SIG-M5 treated with dmso at 0.1 percent for 504 hours (cell line): ENCODE measurements at regions not wholly inside any gene's neighbourhood (a gene's known extent, or its start where the extent isn't known, plus 50 kb on each side); places are given as distances from the start of the nearest gene placed in this dataset.

Experiments
- DNase-seq: peaks from one replicate; lab custom pipeline; 2025; ENCODE audit not compliant: unreplicated experiment; lab: John Stamatoyannopoulos, UW

- no peak for DNase-seq
Measured at GRCh38 chr3:127133971-127134370, 59.0 kb upstream of the PRR23E start.

- no peak for DNase-seq
Measured at GRCh38 chr3:127134466-127134865, 58.5 kb upstream of the PRR23E start.

- no peak for DNase-seq
Measured at GRCh38 chr3:127134887-127135240, 58.1 kb upstream of the PRR23E start.

- DNase-seq, result no peak
Measured at GRCh38 chr3:127135241-127136023, 57.5 kb upstream of the PRR23E start.

- no peak for DNase-seq
Measured at GRCh38 chr3:127136024-127136600, 56.8 kb upstream of the PRR23E start.

- DNase-seq, result no peak
Measured at GRCh38 chr3:127136706-127137105, 56.2 kb upstream of the PRR23E start.

GRCh38 chr3:127137113-127137512 lies 55.8 kb upstream of the PRR23E start:
- DNase-seq, result no peak

GRCh38 chr3:127137757-127138536 lies 55.0 kb upstream of the PRR23E start:
- no peak for DNase-seq

GRCh38 chr3:127139601-127140500 lies 53.1 kb upstream of the PRR23E start:
- DNase-seq, result no peak

- DNase-seq, result no peak
Measured at GRCh38 chr3:127140501-127141460, 52.1 kb upstream of the PRR23E start.

GRCh38 chr3:127141921-127142730 lies 50.8 kb upstream of the PRR23E start:
- DNase-seq, result no peak
